OCI-LY7 (cell line): ENCODE measurements at regions not wholly inside any gene's neighbourhood (a gene's known extent, or its start where the extent isn't known, plus 50 kb on each side); places are given as distances from the start of the nearest gene placed in this dataset.

Experiments used
- BruUV-seq: library from RNA; stranded (reverse); fragments of 400-500 nt; replicated peaks from 2 replicates; lab custom pipeline; 2021; lab: Mats Ljungman, UMichigan
- CTCF ChIA-PET: fragments of 300-600 bp; sonication (Branson Sonifier 250); formaldehyde crosslinking; loops from one replicate; lab custom pipeline; 2022; ENCODE audit warnings: antibody characterized with exemption; ENCODE audit not compliant: unreplicated experiment; lab: Charles Lee
- POLR2A ChIA-PET: fragments of 300-600 bp; sonication (Branson Sonifier 250); formaldehyde crosslinking; loops from one replicate; lab custom pipeline; 2022; ENCODE audit warnings: antibody characterized with exemption; lab: Charles Lee
- DNase-seq: peaks from one replicate; pipeline ENCODE4 v3.0.0-alpha.2; 2015; ENCODE audit warnings: low spot score
- H2AFZ ChIP-seq: fragments of 200-600 bp; sonication (generic), shearing (Covaris generic); 2 replicates; pipeline ENCODE4 v1.6.1; 2014; ENCODE audit warnings: mild to moderate bottlenecking, antibody characterized with exemption, low read length, moderate library complexity
- H3K27ac ChIP-seq: fragments of 200-600 bp; sonication (generic); 2 replicates; pipeline ENCODE4 v1.5.1; 2014; ENCODE audit warnings: mixed run types, low read depth, mild to moderate bottlenecking, moderate library complexity, low read length, inconsistent platforms; ENCODE audit not compliant: poor library complexity, severe bottlenecking
- H3K36me3 ChIP-seq: fragments of 200-600 bp; sonication (generic); 2 replicates; pipeline ENCODE4 v1.6.1; 2014; ENCODE audit warnings: mild to moderate bottlenecking, antibody characterized with exemption, low read length, moderate library complexity, mixed read lengths; ENCODE audit not compliant: insufficient read depth
- H3K4me1 ChIP-seq: fragments of 200-600 bp; sonication (generic); 2 replicates; pipeline ENCODE4 v1.5.1; 2014; ENCODE audit warnings: mild to moderate bottlenecking, low read length; ENCODE audit not compliant: insufficient read depth, poor library complexity, severe bottlenecking
- H3K4me2 ChIP-seq: fragments of 200-600 bp; sonication (generic); 2 replicates; pipeline ENCODE4 v1.6.1; 2014; ENCODE audit warnings: mild to moderate bottlenecking, low read length
- H3K4me3 ChIP-seq: fragments of 200-600 bp; sonication (generic); 2 replicates; pipeline ENCODE4 v1.5.1; 2014; ENCODE audit warnings: mild to moderate bottlenecking, low read depth, low read length; ENCODE audit not compliant: poor library complexity, severe bottlenecking
- H3K79me2 ChIP-seq: fragments of 200-600 bp; sonication (generic); 2 replicates; pipeline ENCODE4 v1.6.1; 2016; ENCODE audit warnings: low read depth, mild to moderate bottlenecking, low read length, moderate library complexity, mixed read lengths; ENCODE audit not compliant: insufficient read depth
- H3K9me2 ChIP-seq: fragments of 200-600 bp; sonication (generic); 2 replicates; pipeline ENCODE4 v1.6.1; 2016; ENCODE audit warnings: mild to moderate bottlenecking, low read length, mixed read lengths; ENCODE audit not compliant: insufficient read depth
- H3K9me3 ChIP-seq: fragments of 200-600 bp; sonication (generic); 2 replicates; pipeline ENCODE4 v1.6.1; 2014; ENCODE audit warnings: mild to moderate bottlenecking, mixed run types, low read length, mixed read lengths
- H4K20me1 ChIP-seq: fragments of 200-600 bp; sonication (generic); 2 replicates; pipeline ENCODE4 v1.6.1; 2014; ENCODE audit warnings: mild to moderate bottlenecking, antibody characterized with exemption, low read length, moderate library complexity, mixed read lengths; ENCODE audit not compliant: insufficient read depth
- EZH2phosphoT487 ChIP-seq: fragments of 200-600 bp; sonication (generic); IDR thresholded peaks from 2 replicates; pipeline ENCODE4 v1.6.1; 2018; ENCODE audit warnings: low read depth, borderline replicate concordance, mild to moderate bottlenecking, mixed run types, antibody characterized with exemption, low read length, moderate library complexity, mixed read lengths
- intact Hi-C: fragments of 100-400 bp; cut with micrococcal nuclease; formaldehyde crosslinking; loops from one replicate; pipeline ENCODE4 v1.10.0; 2022; ENCODE audit not compliant: unreplicated experiment
- TF ChIP-seq, protein P1 (sequence below): fragments of 200-600 bp; sonication (generic); conservative IDR thresholded peaks from 2 replicates; pipeline ENCODE4 v1.5.1; 2014; ENCODE audit warnings: mild to moderate bottlenecking, antibody characterized with exemption, low read length, moderate library complexity, mixed read lengths

GRCh38 chr5:76030343-76030742, 52.8 kb upstream of the SV2C start:
- Histone ChIP-seq H3K9me2 (no peaks in the 10 kb centered on the region), H3K4me1 (no peaks in the 10 kb centered on the region), H3K79me2 (no peaks in the 10 kb centered on the region), H3K27ac (no peak overlapping the region), H3K9me3 (no peaks in the 10 kb centered on the region), H3K4me2 (no peak overlapping the region), H3K4me3 (no peak overlapping the region), H2AFZ (no peak overlapping the region), H4K20me1 (no peaks in the 10 kb centered on the region), H3K36me3 (no peaks in the 10 kb centered on the region)
- DNase-seq = no peak
- TF ChIP-seq, protein P1, sequence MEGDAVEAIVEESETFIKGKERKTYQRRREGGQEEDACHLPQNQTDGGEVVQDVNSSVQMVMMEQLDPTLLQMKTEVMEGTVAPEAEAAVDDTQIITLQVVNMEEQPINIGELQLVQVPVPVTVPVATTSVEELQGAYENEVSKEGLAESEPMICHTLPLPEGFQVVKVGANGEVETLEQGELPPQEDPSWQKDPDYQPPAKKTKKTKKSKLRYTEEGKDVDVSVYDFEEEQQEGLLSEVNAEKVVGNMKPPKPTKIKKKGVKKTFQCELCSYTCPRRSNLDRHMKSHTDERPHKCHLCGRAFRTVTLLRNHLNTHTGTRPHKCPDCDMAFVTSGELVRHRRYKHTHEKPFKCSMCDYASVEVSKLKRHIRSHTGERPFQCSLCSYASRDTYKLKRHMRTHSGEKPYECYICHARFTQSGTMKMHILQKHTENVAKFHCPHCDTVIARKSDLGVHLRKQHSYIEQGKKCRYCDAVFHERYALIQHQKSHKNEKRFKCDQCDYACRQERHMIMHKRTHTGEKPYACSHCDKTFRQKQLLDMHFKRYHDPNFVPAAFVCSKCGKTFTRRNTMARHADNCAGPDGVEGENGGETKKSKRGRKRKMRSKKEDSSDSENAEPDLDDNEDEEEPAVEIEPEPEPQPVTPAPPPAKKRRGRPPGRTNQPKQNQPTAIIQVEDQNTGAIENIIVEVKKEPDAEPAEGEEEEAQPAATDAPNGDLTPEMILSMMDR = no peak
- no peak for TF ChIP-seq EZH2phosphoT487
- intact Hi-C loops = no loop called here
- POLR2A ChIA-PET = no interaction called here
- CTCF ChIA-PET = no interaction called here
- BruUV-seq = no TSS peak

DNA sequence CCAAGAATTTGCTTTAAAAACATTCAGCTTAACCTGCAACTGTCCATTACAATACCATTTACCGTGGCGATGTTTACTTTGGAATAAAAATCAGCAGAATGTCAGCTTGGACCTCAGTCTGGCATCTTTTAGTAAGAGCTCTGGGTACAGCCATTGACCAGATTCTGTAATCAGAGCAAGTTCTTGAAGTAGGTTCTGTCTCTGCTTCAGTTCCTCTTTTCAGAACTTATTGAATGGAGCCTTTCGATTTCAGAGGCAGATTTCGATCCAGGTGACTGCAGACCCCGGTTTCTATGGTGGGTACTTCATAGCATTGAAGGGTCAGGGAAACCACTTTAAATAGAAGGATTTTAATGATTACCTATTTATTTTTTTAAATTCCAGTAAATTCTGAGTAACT, 53.4 kb upstream of the SV2C start:
- no TSS peak for BruUV-seq
- DNase-seq = no peak
- Histone ChIP-seq H3K36me3 (no peaks in the 10 kb centered on the region), H2AFZ (no peak overlapping the region), H3K9me3 (no peaks in the 10 kb centered on the region), H3K79me2 (no peaks in the 10 kb centered on the region), H3K4me2 (no peak overlapping the region), H3K4me3 (no peak overlapping the region), H3K4me1 (no peaks in the 10 kb centered on the region), H3K27ac (no peak overlapping the region), H3K9me2 (no peaks in the 10 kb centered on the region), H4K20me1 (no peaks in the 10 kb centered on the region)
- intact Hi-C loops = no loop called here
- CTCF ChIA-PET = no interaction called here
- no peak for TF ChIP-seq EZH2phosphoT487
- TF ChIP-seq, protein P1 = no peak
- POLR2A ChIA-PET = no interaction called here

- no peak for DNase-seq
- Histone ChIP-seq H3K9me2 (no peaks in the 10 kb centered on the region), H3K79me2 (no peaks in the 10 kb centered on the region), H3K36me3 (no peaks in the 10 kb centered on the region), H3K9me3 (no peaks in the 10 kb centered on the region), H3K27ac (no peak overlapping the region), H2AFZ (no peak overlapping the region), H3K4me3 (no peak overlapping the region), H3K4me2 (no peak overlapping the region), H3K4me1 (no peaks in the 10 kb centered on the region), H4K20me1 (no peaks in the 10 kb centered on the region)
- POLR2A ChIA-PET = interaction anchor here (0.6 kb wide), 1 partner anchor 1101 kb away, joined by 3 read pairs; no protein-coding TSS in a partner anchor
- no TSS peak for BruUV-seq
- intact Hi-C loops = no loop called here
- CTCF ChIA-PET = no interaction called here
- TF ChIP-seq, protein P1 = no peak
- no peak for TF ChIP-seq EZH2phosphoT487
Observed at GRCh38 chr5:76025790-76026189, 57.4 kb upstream of the SV2C start.
